HG02870 (cell line): ENCODE measurements at regions not wholly inside any gene's neighbourhood (a gene's known extent, or its start where the extent isn't known, plus 50 kb on each side); places are given as distances from the start of the nearest gene placed in this dataset.
"Not testable (repeated sequence)": the region's sequence is repeated elsewhere in the genome, so short reads cannot be mapped to it uniquely, and the experiment has no call there.

Experiments used
- ATAC-seq: cut with Tn5 transposase; IDR thresholded peaks from one replicate; pipeline ENCODE4 v1.9.1; 2021; ENCODE audit warnings: mild to moderate bottlenecking, moderate library complexity; ENCODE audit not compliant: unreplicated experiment

DNA sequence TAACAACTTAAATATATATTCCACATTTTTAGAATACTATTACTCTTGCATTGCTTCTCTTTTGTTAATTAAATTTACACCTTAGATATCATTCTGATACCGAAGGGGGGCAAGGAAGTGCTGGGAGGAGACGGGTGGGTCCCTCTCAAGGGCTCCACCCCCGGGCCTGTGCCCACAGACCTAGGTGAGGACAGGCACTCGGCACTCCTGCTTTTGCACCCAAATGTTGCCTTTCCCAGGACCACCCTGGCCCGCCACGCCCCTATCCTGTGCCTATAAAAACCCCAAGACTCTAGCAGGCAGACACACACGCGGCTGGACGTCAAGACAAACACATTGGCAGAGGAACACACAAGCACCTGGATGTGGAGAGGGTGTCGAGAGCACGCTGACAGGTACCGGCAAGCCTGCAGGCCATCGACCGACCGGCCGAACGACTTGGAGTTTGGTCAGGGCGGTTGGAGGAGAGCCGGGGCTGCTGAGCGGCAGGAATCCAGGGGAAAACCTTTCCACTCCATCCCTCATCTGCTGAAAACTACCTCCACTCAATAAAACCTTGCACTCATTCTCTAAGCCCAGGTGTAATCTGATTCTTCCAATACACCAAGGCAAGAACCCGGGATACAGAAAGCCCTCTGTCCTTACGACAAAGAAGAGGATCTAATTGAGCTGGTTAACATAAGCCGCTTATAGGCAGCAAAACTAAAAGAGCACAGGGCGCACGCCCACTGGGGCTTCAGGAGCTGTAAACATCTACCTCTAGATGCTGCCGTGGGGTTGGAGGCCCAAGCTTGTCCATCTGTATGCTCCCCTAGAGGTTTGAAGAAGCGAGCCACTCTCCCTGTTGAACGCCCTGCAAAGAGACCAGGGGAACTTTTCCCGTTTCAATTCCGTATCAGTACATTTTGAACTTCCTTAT is 197.4 kb upstream of the PRSS16 start:
- no peak for ATAC-seq

DNA sequence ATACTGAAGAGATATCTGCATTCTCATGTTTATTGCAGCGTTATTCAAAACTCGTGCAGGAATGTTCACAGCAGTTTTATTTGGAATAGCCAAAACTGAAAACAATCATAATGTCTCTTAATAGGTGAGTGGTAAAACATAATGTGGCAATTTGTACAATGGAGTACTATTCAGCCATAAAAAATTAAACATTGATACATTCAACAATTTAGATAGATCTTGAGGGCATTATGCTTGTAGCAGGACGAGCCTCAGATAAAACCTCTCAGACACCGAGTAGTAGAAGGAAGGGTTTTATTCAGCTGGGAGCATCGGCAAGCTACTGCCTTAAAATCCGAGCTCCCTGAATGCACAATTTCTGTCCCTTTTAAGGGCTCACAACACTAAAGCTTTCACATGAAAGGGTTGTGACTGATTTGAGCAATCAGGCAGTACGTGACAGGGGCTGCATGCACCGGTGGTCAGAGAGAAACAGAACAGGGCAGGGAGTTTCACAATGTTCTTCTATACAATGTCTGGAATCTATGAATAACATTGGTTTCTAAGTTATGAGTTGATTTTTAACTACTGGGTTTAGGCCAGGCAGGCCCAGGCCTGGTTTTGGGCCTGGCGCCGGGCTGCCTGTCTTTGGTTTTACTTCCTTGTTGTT is 195.3 kb upstream of the PRSS16 start:
- ATAC-seq = not testable (repeated sequence)

DNA sequence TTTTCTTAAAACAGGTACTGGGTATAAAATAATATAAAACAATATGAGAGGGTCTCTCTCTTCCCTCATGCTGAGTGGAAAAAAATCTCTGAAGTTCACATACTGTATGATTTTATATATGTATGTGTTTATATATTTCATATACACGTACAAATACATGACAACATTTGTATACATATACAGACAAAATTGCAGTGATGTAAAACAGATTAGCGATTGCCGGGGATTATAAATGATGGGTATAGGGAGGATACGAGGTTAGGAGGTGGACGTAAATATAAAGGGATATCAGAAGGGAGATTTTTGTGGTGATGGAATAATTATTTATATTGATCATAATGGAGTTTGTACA is 194.8 kb upstream of the PRSS16 start:
- ATAC-seq = no peak

DNA sequence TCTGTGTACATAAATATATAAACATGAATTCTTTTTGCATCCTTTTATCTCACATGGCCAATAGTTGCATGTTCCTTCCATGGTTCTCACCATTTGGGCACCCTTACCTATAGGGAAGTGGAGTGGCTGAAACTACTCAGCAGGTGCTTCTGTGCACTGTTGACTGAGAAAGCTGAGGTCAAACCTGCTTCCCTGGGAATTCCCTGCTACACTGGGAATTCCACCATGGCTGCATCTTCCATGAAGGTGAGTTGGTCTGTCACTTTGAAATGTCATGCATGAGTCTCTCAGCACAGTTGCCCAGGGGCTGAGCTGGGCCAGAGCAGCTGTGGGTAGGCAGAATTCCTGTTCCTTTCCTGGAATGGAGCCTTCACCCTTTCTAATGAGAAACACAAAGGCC is 193.8 kb upstream of the PRSS16 start:
- ATAC-seq = no peak

DNA sequence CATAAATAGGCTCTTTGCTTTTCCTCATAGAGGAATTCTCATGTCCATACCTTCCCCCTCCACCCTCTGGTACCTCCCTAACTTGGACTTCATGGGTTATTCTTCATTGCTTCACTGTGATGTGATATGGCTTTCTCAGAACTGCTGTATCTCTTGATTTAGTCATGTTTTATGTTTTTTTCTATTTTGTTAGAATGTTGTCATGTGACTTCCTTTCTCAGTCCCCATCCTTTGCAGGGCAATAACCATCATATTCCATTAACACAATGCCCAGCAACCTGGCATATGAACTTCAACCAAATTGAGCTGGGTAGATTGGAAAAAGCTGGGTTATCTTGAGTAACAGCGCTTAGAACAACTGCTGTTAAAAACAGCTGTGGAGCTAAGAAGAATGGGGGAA is 190.9 kb upstream of the PRSS16 start:
- ATAC-seq = no peak

DNA sequence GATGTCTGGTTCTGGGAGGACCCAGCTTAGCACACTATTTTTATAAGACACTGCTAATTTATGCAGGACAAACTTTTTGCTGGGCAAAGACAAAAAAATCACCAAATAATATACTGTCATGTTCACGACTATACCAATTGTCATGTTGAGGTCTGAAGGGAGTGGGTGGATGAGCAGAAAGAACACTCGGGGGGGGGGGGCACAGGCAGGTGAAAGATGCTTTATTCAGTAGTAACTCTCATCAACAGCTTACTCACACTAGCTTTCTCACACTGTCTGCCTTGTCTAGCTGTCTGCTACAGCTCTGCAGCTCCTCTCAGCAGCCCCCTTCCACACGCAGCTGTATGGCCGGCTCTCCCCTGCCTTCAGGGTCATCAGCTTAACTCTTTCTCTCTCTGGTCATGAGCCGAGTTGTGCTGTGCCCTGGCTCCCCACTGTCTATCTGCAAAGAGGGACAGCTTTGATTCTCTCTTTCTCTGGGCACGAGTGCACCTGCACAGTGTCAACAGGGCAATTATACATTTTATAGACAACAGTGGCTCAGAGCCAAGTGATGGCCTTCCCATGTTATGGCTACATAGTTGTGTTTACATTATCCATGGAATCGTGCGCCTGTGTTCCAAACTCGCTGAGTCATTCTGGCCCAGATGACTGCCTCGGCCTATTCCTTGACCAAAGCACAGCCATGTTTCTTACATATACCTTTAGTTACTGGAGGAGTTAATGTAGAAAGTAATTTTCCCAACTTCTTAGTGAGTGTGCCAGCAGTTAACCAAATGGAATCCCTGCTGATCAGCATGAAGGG is 187.7 kb upstream of the PRSS16 start:
- ATAC-seq = no peak

DNA sequence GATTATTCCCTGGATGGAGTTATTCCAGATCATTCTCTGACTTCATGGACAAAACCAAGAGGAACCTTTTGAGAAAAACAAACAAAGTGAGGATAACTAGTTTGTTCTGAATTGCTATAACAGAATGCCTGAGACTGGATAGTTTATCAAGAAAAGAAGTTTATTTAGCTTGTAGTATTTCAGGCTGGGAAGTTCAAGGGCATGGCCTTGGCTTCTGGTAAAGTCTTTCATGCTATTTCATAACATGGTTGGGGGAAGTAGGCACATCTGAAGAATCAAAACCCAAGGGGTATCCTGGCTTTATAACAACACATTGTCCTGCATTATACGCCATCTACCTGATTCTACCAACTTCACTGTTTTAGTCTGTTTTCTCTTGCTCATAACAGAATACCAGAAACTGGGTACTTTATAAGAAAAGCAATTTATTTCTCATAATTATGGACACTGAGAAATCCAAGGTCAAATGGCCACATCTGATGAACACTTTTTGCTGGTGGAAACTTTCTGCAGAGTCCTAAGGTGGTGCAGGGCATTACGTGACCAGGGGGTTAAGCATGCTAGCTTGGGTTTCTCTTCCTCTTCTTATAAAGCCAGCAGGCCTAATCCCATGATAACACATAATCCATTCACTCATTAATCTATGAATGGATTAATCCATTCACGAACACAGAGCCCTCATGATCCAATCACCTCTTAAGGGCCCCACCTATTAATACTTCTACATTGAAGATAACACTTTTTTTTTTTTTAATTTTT is 186.1 kb upstream of the PRSS16 start:
- ATAC-seq = no peak

DNA sequence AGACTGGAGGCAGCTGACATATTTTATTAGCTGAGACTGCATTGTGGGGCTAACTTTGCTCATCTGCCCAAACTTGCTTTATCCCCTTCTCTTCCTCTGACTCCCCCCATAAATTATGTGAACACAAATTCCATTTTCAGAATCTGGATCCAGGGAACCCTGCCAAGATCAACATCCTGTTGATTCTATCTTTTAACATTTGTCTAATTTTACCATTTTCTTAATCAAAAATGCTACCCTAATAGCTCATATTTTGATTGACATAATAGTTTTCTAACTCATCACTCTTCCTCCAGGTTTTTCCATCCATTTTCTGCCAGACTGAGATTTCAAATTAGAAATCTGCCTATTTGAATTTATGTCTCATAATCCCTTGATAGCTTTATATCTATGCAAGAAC is 184.7 kb upstream of the PRSS16 start:
- ATAC-seq = no peak

DNA sequence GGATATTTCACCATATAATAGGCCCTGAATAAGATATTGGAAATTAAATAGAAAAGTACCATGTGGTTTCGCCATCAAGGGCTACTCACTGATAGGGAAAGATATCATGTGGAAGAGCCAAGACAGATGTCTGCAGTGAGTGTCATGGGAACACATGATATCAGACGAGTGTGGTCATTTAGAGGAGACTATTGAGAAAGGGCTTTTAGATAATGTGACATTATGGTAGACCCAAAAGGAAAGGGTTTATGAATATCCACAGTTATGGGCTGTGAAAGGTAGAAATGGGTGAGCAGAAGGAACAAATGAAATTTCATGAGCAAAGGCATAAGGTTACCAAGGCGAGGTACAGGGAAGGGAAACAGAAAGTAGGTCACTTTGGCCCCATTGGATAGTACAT is 182.3 kb upstream of the PRSS16 start:
- ATAC-seq = no peak

DNA sequence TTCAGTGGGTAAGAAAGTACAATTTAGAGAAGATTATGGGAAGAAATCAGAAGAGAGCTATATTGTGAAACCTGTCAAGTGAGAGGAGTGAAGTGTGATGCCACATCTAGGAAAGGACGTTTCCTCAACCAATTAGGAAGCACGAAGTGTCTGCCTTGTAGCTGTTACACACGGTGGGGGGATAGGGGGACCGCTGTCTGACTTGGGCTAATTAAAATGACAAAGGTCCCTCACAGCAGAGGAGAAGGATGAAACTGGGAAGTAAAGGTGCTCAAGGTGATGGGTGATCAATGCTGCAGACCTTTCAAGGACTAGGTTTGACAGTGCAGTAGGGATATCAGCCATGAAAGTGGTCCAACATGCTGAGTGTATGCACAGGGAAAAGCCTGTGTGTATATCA is 181.1 kb upstream of the PRSS16 start:
- no peak for ATAC-seq

DNA sequence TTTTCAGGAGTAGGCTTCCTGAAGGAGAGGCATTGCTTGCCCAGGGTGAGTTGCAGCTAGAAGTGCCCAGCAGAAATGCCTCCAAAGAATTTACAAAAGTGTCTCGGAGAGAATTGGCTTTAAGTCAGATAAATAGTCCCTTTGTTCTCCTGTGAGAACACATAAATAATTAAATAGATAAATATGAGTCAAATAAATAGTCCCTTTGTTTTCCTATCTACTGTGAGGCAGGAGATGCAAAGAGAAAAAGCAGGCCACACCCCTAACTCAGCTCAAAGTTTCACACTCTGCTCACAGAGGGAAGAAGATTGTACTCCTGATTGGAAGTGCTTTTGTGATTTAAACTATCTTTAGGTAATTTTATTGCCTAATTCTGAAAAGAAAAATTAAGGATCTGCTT is 180.7 kb upstream of the PRSS16 start:
- no peak for ATAC-seq

DNA sequence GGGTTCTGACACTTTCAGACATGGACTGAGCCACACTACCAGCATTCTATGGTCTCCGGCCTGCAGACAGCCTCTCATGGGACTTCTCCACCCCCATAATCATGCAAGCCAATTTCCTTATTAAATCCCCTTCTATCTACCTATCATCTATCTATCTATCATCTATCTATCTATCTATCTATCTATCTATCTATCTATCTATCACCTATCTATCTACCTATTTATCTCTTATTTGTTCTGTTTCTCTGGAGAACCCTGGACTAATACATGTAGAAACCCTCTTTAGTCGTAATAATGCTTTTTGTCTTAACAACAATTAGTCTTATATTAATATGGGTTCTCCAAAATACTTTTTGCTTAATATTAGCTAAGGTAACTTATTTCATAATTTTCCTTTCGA is 174.1 kb upstream of the PRSS16 start:
- no peak for ATAC-seq

DNA sequence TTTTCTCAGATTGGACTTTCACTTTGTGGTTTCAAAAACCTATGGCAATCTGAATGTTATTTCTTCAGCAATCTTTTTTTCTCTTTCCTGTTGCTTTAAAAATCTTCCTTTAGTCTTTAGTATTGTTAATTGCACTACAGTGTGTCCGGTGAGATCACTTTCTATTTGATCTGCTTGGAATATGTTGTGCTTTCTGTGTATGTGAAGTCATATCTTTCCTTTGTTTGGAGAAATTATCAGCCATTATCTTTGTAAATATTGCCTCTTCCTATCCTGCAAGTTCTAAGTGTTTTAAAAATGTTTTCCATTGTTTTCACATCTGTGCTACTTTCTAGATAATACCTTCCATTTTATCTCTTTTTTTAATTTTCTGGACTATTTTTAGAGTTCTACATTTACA is 171.4 kb upstream of the PRSS16 start:
- no peak for ATAC-seq

DNA sequence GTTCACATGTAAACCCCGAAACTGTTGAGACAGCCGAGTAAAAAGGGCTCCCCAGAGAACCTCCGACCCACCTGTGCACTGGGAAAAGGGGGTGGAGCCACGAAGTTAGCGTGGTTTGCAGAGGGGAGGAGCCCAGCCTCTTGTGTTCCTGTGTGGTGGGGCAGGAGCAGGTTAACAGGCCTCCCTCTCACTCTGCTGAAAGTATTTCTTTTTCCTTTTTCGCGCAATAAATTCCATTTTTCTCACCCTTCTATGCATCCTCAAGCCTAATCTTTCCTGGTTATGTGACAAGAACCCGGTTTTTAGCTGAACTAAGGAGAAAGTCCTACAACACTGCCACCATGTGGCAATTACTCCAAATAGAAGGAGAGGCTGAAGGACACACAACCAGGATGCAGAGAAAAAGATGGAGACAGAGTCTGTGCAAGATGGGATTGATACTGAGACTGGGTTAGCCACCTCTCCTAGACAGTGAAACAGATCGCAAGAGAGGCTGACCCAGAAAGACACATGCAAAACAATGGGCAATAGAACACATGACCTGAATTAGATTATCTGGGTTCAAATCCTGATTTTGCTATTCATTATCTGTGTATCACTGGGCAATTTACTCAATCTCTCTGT is 168.7 kb upstream of the PRSS16 start:
- peak; percentile 72 for ATAC-seq

DNA sequence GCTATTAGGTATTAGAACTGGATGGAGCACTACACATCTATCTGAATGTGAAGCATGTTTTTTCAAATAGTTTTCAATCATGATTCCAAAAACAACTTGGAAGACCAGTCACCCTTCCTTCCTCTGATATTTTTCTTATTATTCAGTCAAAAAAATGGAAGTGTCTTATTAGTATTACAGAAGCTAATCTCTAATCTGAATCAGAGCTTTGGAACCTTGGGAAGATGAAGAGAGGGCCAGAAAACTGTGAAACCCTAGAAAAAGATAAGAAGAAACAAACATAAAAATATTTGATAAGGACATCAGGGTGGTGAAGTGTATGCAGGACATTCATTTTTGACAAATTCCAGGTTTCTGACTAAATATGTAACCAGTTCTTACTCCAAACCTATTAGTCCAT is 166.3 kb upstream of the PRSS16 start:
- no peak for ATAC-seq

DNA sequence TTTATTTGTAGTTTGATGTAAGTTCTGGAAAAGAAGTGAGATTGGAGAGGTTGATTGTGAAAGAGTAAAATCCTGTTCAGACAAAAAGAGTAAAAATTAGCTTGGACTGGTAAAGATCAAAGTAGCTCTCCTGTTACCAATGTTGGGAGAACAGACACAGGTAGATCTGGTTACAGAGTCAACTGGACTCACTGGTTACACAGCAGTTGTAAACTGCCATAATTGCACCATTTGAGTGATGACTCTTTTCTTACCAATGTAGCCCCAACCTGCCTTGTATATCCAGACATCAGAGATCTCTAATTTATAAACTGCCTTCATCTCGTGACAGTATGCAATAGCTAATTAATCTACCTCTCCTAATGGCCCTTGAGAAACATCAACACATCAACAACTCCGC is 165.6 kb upstream of the PRSS16 start:
- ATAC-seq = no peak

DNA sequence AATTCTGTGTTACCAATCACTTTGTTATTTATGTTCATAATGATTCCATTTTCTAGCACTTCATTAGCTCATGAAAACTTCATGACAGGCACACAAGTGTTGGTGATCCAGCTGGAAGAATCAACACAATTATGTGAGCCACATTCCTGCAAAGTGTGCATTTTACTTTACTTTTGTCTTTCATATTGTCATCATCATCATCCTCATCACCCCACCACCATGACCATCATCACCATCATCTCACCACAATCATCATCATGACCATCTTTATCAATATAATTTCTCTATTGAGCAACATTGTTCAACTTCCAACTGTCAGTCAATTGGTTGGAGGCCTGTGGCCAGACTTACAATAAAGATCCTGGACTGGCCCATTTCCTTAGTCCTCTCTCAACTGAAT is 159.4 kb upstream of the PRSS16 start:
- no peak for ATAC-seq

DNA sequence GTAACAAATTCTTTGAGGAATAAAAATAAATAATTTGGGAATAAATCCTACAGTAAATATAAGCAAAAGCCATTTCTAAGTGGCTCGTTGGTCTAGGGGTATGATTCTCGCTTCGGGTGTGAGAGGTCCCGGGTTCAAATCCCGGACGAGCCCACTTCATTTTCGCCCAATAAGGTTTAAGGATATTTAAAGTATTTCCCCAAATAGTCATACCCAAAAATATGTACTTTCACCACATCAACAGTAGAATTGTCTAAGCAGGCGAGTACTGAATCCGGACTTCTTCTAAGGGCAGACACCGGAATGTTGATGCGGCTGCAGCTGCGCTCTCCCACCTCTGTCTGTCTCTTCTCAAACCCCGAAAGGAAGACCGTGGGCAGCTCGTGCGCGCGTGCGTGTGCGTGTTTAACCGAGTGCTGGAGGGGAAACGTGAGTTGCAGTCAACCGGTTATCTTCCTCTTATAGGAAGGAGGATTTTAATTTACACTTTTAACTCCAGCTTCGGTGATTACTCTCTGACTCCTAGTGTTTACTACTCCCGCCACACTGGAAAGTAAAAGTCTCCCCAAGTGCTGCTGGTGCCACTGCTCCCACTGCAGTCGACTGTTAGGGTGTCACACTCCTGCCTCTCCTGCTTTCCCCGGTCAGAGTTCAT is 155.7 kb upstream of the PRSS16 start:
- peak; percentile 81 for ATAC-seq

DNA sequence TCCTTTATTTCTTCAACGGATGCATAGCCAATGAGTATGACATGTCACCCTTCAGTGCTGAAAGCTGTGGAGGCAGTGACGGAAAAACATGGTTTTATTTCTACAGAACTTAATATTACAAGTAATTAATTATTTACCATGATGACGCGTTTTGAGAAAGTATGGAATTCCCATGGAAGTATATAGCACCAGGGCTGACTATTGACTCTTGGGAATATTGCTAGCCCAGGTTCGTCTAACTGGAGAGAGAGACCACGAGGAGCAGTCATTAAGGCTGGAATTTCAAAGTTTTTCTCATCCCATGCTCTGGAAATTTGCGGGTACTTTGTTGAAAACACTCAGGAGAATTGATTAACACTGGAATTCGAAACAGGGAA is 155.2 kb upstream of the PRSS16 start:
- ATAC-seq = no peak

DNA sequence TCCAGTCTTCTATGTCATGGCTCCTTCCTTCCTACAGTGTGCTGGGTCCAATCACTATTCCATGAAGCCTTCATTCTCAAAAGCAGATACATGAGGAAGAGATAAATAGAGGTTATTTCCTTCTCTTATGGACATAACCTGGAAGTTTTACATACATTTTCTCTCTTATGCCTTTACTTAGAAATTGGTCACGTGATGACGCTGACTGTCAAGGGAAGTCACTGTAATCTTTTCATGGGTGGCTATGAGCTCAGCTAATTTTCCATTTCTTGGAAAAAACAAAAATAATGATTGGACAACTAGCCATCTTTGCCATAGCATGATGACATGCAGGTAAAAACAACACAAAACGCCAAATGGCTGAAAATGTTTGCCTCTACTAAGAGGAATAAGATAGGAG is 151.6 kb upstream of the PRSS16 start:
- no peak for ATAC-seq
